BE2C (cell line): ENCODE measurements at regions not wholly inside any gene's neighbourhood (a gene's known extent, or its start where the extent isn't known, plus 50 kb on each side); places are given as distances from the start of the nearest gene placed in this dataset.

ENCODE experiments used
- DNase-seq: peaks from one replicate; pipeline ENCODE4 v3.0.0-alpha.2; 2020
- H3K27me3 ChIP-seq: fragments of 250-450 bp; sonication (Bioruptor Pico); 2 replicates; pipeline ENCODE4 v1.5.1; 2020; ENCODE audit warnings: mild to moderate bottlenecking
- H3K36me3 ChIP-seq: fragments of 250-450 bp; sonication (Bioruptor Pico); 2 replicates; pipeline ENCODE4 v1.5.1; 2020; ENCODE audit warnings: mild to moderate bottlenecking
- H3K4me1 ChIP-seq: fragments of 250-450 bp; sonication (Bioruptor Pico); 2 replicates; pipeline ENCODE4 v1.5.1; 2020
- H3K4me3 ChIP-seq: 2 replicates; pipeline ENCODE4 v1.5.1; 2011; ENCODE audit warnings: low read depth, low read length
- H3K9me3 ChIP-seq: fragments of 250-450 bp; sonication (Bioruptor Pico); 2 replicates; pipeline ENCODE4 v1.5.1; 2020
- TF ChIP-seq, protein P1 (sequence below): IDR thresholded peaks from 2 replicates; pipeline ENCODE4 v1.5.1; 2012; ENCODE audit warnings: mild to moderate bottlenecking, low read depth, low read length

DNA sequence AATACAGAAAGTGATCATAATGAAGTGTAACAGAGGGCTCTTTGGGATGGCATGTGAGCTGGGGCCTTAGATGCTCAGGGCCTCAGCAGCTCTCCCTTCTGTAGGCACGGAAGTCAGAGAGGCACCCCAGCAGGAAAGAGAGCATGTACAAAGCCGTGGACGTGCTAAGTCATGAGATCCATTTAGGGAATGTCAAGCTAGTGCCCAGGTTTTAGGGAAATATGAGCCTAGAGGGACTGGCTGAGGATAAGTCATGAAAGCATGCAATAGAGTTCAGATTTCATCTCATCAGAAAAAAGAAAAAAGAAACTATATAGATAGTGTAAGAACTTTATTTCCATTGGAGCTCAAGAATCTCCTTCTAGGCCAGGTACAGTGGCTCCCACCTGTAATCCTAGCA, 379.5 kb upstream of the KLF4 start:
- TF ChIP-seq, protein P1, sequence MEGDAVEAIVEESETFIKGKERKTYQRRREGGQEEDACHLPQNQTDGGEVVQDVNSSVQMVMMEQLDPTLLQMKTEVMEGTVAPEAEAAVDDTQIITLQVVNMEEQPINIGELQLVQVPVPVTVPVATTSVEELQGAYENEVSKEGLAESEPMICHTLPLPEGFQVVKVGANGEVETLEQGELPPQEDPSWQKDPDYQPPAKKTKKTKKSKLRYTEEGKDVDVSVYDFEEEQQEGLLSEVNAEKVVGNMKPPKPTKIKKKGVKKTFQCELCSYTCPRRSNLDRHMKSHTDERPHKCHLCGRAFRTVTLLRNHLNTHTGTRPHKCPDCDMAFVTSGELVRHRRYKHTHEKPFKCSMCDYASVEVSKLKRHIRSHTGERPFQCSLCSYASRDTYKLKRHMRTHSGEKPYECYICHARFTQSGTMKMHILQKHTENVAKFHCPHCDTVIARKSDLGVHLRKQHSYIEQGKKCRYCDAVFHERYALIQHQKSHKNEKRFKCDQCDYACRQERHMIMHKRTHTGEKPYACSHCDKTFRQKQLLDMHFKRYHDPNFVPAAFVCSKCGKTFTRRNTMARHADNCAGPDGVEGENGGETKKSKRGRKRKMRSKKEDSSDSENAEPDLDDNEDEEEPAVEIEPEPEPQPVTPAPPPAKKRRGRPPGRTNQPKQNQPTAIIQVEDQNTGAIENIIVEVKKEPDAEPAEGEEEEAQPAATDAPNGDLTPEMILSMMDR = no peak
- no peaks in the 10 kb centered on the region for H3K4me1 ChIP-seq
- H3K9me3 ChIP-seq = no peaks in the 10 kb centered on the region
- no peaks in the 10 kb centered on the region for H3K36me3 ChIP-seq
- H3K4me3 ChIP-seq = no peak overlapping the region
- DNase-seq = no peak
- no peaks in the 10 kb centered on the region for H3K27me3 ChIP-seq

DNA sequence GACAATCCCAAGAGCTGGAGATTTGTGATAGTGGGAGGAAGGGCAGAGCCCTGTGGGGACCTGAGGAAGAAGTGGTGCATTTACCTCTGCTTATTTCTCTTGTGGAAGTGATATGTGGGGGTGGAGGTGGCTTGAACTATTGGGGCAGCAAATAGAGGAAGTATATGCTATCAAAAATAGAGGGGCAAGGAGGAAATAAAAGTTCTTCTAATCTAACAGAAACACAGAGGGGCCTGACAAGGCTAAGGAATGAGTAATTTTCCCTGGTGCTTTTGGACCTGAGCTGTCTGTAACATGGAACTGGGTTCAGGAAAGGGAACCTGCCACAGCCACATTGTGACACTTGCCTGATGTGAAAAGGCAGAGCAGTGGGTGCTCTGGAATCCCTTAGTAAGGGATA, 378.6 kb upstream of the KLF4 start:
- H3K4me1 ChIP-seq = no peaks in the 10 kb centered on the region
- no peak overlapping the region for H3K4me3 ChIP-seq
- no peaks in the 10 kb centered on the region for H3K9me3 ChIP-seq
- TF ChIP-seq, protein P1 = no peak
- no peaks in the 10 kb centered on the region for H3K36me3 ChIP-seq
- H3K27me3 ChIP-seq = no peaks in the 10 kb centered on the region
- no peak for DNase-seq

DNA sequence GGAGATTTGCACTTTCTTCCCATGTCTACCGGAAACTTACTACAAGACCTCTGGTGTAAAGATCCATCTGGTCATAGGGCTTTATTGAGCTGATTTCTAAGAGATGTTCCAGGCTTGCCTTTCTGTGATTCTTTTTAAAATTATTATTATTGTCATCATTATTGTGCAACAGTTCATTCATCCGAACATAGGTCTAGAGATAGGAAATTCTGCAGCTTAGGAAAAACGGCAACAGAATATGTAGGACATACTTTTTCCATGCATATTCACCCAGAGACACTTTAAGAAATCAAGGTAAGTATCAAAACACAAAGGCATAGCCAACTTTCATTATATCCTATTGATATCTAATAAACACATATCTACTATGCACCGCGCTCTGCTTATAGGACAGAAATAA, 378.2 kb upstream of the KLF4 start:
- TF ChIP-seq, protein P1 = no peak
- Histone ChIP-seq H3K36me3 (no peaks in the 10 kb centered on the region), H3K9me3 (no peaks in the 10 kb centered on the region), H3K4me1 (no peaks in the 10 kb centered on the region), H3K4me3 (no peak overlapping the region), H3K27me3 (no peaks in the 10 kb centered on the region)
- no peak for DNase-seq

DNA sequence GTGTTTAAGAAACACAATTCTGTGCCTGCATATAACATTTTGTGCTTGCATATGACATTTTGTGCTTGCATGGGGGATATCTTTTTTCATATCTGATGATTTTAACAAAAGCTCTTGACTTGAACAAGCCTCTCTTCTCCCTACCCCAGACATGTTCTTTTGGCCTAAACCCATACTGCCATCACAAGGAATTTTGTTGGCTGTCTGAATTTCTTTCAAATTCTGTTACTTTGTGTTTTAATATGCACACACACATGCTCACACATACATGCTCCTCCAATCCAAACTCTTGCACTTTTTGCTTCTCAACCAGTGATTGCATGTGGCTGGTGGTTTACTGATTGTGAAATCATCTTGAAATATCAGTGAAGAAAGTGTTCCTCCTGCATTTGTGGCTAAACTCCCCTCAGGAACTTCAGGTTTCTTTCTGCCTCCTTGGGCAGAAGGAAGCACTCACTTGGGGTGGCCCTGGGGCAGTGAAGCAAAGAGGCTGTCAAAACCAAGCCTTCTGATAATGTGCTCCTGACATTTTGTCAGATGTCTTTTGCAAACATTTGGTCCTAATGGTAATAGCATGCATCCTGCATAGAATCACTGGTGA, 377.2 kb upstream of the KLF4 start:
- TF ChIP-seq, protein P1 = no peak
- no peaks in the 10 kb centered on the region for H3K36me3 ChIP-seq
- no peak overlapping the region for H3K4me3 ChIP-seq
- H3K27me3 ChIP-seq = no peaks in the 10 kb centered on the region
- DNase-seq = no peak
- H3K9me3 ChIP-seq = no peaks in the 10 kb centered on the region
- H3K4me1 ChIP-seq = no peaks in the 10 kb centered on the region

DNA sequence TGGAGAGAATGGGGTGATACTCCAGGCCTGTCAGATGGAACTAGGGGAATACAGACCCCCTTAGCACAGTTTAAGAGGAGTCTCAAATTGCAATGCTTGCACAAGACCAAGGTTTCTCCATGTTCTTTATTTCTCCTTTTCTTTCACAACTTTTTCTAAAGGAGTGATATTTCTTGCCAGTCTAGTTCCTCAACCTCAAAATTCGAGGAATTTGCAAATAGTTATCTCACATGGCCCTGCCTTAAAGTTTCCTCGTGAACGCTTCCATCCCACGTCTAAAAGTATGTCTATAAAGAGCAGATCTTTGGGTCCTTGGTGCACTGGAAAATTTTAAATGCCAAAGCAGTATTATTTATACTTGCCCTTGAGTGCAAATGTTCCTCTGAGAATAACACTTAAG, 373.8 kb upstream of the KLF4 start:
- H3K4me1 ChIP-seq = no peaks in the 10 kb centered on the region
- no peak overlapping the region for H3K4me3 ChIP-seq
- no peak for DNase-seq
- H3K36me3 ChIP-seq = no peaks in the 10 kb centered on the region
- no peaks in the 10 kb centered on the region for H3K9me3 ChIP-seq
- TF ChIP-seq, protein P1 = no peak
- H3K27me3 ChIP-seq = no peaks in the 10 kb centered on the region

DNA sequence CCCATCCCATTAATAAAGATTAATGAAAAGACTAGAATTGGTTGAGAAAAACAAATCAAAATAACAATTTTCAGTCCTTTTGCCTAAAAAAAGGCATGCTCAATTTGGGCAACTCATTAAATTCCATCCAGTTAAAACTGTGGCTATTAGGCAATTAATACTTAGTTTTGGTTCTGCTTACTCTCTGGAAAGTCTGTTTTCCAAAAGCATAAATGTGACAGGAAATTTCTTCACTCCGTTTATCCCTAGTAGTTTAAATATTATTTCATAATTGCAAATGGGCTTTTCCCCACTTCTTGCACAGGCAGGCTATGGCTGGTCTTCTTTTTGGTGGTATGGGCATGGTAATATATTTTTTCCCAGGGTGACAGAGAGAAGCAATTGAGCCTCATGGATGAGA, 373.3 kb upstream of the KLF4 start:
- no peaks in the 10 kb centered on the region for H3K27me3 ChIP-seq
- H3K4me3 ChIP-seq = no peak overlapping the region
- H3K4me1 ChIP-seq = no peaks in the 10 kb centered on the region
- no peak for DNase-seq
- no peaks in the 10 kb centered on the region for H3K36me3 ChIP-seq
- H3K9me3 ChIP-seq = no peaks in the 10 kb centered on the region
- TF ChIP-seq, protein P1 = no peak
